HG03342 (cell line): ENCODE measurements at regions not wholly inside any gene's neighbourhood (a gene's known extent, or its start where the extent isn't known, plus 50 kb on each side); places are given as distances from the start of the nearest gene placed in this dataset.
A peak's percentile ranks its signal among the peaks of the same experiment; 100 is the strongest.
"Not testable (repeated sequence)": the region's sequence is repeated elsewhere in the genome, so short reads cannot be mapped to it uniquely, and the experiment has no call there.

Experiments used
- ATAC-seq: cut with Tn5 transposase; IDR thresholded peaks from one replicate; pipeline ENCODE4 v1.9.1; 2021; ENCODE audit warnings: mild to moderate bottlenecking, moderate library complexity; ENCODE audit not compliant: unreplicated experiment

DNA sequence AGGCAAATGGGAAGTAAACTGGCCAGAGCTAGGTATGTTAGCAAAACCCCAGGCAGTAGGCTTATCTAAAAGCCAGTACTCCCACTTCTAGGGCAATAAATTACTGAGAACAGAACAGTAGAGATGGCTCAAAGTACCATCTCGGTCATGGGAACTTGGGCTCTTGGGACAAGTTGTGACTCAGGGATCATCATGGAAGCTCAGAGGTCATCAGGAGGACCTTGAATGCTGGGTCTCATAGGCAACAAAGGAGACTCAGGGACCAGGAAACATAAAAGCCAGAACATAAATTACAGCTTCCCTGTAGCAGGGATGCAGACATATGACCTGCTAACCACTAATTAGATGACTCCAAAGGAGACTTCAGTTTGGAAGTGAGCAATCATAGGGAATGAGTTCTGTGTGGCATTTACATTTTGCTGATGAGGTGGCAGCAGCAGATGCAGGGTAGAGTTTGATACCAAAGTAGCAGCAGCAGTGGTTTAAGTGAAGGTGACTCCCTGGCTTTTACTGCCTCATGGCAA lies 97.6 kb upstream of the SCAF11 start:
- no peak for ATAC-seq

- ATAC-seq: no peak
These were observed 94.6 kb upstream of the SCAF11 start for GRCh38 chr12:46084666-46085631.

- ATAC-seq: no peak
These were observed 92.3 kb upstream of the SCAF11 start for GRCh38 chr12:46082490-46083200.

GRCh38 chr12:46073321-46073720 lies 82.9 kb upstream of the SCAF11 start:
- no peak for ATAC-seq

- peak; percentile 98 for ATAC-seq
These were observed 81.6 kb upstream of the SCAF11 start for GRCh38 chr12:46071769-46072624.

GRCh38 chr12:46071335-46071734 lies 81.0 kb upstream of the SCAF11 start:
- ATAC-seq: no peak

GRCh38 chr12:46067094-46067493 lies 76.7 kb upstream of the SCAF11 start:
- no peak for ATAC-seq

DNA sequence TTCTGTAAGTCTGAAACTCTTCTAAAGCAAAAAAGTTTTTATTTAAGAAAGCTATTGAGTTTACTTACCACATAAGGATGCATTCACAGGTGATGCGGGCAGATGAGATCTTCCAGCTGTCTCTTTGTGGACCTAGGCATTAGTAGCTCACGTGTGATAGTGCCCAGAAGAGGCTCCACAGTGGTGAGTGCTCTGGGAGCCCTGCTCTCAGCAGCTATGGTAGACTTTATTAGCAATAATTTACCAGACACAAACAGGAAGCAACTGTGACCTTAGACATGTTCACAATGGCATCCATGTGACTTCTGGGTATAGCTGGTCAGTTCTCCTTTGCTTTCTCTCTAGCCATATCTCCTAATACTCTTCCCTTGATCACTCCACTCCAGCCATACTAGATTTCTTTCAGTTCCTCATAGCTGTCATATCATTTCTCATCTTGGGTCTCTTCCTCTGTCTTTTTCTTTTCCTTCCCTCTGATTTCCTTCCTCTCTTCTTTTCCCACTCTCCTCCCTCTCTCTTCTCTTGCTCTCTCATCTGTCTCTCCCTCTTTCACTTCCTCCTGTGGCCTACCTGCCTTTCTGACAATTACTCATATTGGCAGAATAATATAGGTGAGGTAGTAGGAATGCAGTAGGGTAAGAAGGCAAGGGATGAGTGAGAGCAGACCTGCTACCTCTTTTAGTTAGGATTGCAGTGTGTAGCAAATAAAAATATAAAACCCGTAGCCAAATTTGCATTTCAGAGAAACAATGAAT lies 75.2 kb upstream of the SCAF11 start:
- ATAC-seq: peak; percentile 85

- ATAC-seq: no peak
These were observed 74.2 kb upstream of the SCAF11 start for GRCh38 chr12:46064548-46064947.

DNA sequence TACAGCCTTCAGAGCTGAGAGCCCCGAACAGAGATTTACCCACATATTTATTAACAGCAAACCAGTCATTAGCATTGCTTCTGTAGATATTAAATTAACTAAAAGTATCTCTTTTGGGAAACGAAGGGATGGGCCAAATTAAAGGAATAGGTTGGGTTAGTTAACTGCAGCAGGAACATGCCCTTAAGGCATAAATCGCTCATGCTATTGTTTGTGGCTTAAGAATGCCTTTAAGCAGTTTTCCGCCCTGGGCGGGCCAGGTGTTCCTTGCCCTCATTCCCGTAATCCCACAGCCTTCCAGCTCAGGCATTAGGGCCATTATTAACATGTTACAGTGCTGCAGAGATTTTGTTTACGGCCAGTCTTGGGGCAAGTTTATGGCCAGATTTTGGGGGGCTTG lies 68.3 kb upstream of the SCAF11 start:
- ATAC-seq: not testable (repeated sequence)

DNA sequence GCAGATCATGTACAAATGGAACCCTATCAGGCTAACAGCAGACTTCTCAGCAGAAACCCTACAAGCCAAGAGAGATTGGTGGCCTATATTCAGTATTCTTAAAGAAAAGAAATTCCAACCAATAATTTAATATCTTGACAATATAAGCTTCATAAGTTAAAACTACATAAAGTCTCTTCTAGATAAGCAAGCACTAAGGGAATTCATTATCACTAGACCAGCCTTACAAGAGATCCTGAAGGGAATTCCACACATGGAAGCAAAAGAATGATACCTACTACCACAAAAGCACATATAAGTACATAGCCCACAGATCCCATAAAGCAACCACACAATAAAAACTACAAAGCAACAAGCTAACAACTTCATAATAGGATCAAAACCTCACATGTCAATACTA lies 60.4 kb upstream of the SCAF11 start:
- ATAC-seq: no peak

DNA sequence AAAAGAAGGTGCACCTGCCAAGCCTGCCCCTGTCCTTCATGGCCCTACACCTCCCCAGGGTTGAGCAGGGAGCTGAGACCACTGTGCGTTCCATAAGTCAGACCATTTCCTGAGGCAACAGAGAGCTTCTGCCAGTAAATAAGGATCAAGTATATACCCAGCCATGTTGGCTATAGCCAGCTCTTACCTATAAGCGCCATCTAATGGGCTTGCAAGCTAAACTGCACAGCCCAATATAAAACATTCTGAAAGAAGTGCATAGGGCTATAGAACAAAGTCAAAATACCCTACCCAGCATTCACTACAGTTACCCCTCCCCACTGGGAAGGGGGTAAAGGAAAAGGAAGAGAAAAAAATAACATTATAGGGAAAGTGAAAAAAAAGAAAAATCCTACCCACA lies 59.3 kb upstream of the SCAF11 start:
- ATAC-seq: no peak

GRCh38 chr12:46046436-46046835 lies 56.1 kb upstream of the SCAF11 start:
- no peak for ATAC-seq

DNA sequence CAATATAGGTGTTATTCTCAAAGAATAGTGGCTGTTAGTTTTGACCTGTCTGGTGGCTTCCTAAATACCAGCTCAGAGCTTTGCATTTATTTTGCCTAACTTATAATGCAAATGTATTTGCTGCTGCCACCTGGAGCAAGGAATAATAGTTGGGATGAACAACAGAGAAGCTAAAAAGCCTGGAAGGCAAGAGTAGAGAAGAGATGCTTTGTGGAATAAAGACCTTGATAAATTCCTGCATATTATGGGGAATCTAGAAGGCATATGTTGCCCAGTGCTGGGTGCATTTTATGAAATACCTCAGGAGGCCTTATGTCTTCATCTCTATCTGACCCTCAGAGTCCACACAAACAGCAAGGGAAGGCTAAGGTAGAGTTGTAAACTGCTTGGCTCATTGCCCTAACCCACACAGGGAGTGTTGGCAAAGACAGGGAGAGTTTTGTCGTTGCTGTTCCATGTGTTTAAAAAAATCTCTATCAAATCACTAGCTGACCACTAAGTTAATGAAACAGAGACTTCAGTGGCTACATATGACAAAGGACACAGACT lies 53.7 kb upstream of the SCAF11 start:
- ATAC-seq: no peak
